Muscle layer of duodenum (tissue), 2 donors: ENCODE measurements at regions not wholly inside any gene's neighbourhood (a gene's known extent, or its start where the extent isn't known, plus 50 kb on each side); places are given as distances from the start of the nearest gene placed in this dataset.
"Not testable (repeated sequence)": the region's sequence is repeated elsewhere in the genome, so short reads cannot be mapped to it uniquely, and the experiment has no call there.

ENCODE experiments used
- H3K27ac ChIP-seq: one replicate; pipeline ENCODE4 v1.7.0; 2013; ENCODE audit warnings: mild to moderate bottlenecking, low read length
- H3K27me3 ChIP-seq: one replicate; pipeline ENCODE4 v1.7.0; 2013; ENCODE audit warnings: low read depth, mild to moderate bottlenecking, control low read depth, low read length
- H3K36me3 ChIP-seq, 2 donors: one replicate each; pipeline ENCODE4 v1.7.0; 2013; ENCODE audit warnings: low read length in 2 of 2, control low read depth in 1 of 2, mild to moderate bottlenecking in 1 of 2; ENCODE audit not compliant: insufficient read depth in 2 of 2, control insufficient read depth in 1 of 2
- H3K4me1 ChIP-seq, 2 donors: one replicate each; pipeline ENCODE4 v1.7.0; 2013; ENCODE audit warnings: low read length in 2 of 2, mild to moderate bottlenecking in 2 of 2, control low read depth in 1 of 2, moderate library complexity in 1 of 2; ENCODE audit not compliant: insufficient read depth in 2 of 2, control insufficient read depth in 1 of 2
- H3K4me3 ChIP-seq, 2 donors: one replicate each; pipeline ENCODE4 v1.7.0; 2013; ENCODE audit warnings: low read length in 2 of 2, low read depth in 1 of 2, mild to moderate bottlenecking in 1 of 2
- H3K9me3 ChIP-seq, 2 donors: one replicate each; pipeline ENCODE4 v1.7.0; 2013; ENCODE audit warnings: low read length in 2 of 2, control low read depth in 1 of 2, mild to moderate bottlenecking in 1 of 2; ENCODE audit not compliant: control insufficient read depth in 1 of 2
- donor health status: healthy.

DNA sequence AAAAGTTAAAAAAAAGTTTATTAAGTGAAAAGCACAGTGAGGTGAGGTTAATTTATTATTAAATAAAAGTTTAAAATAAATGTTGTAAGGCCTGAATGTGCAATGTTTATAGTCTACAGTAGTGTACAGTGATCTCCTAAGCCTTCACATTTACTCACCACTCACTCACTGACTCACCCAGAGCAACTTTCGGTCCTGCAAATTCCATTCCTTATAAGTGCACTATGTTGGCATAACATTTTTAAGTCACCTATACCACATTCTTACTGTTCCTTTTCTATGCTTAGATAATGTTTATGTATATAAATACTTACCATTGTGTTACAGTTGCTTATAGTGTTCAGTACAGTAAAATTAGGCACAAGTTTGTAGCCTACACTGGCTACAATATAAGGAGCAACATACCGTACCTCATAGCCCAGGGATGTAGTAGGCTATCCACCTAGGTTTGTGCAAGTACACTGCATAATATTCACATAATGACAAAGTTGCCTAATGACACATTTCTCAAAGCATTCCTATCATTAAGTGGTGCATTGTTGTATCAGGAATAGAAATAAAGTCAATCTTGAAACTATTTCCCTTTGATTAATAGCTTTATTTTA, 426.5 kb upstream of the BRINP3 start:
- no peak overlapping the region for H3K27ac ChIP-seq

DNA sequence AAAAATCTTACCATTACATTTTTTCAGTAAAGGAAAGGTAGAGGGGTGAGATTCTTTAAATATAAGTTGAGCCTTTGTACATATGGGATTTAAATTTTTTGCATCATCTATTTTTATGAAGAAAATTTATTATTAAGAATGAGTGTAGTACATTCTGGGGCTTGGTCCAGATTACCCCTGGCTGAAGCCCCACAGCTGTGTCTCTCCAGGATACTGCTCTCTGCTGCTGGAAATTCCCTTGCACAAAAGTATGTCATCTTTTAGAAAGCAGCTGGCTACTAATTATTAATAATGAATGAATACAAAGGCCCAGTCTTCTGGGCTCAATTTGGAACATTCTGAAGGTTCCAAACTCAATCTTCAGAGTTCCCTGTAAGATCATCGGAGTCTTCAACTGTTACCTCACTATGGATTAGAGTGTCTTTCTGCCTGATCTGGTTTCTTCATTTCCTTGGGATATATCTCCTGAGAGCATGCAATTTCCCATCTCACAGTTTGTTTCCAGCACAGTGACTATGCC, 428.6 kb upstream of the BRINP3 start:
- H3K27ac ChIP-seq = no peak overlapping the region
- H3K4me1 ChIP-seq = no peaks in the 10 kb centered on the region
- H3K36me3 ChIP-seq = no peaks in the 10 kb centered on the region
- no peaks in the 10 kb centered on the region for H3K9me3 ChIP-seq
- H3K27me3 ChIP-seq = no peaks in the 10 kb centered on the region
- H3K4me3 ChIP-seq = no peak overlapping the region

More for the DNA sequence above, 426.5 kb upstream of the BRINP3 start:
- Histone ChIP-seq H3K36me3 (no peaks in the 10 kb centered on the region), H3K4me3 (no peak overlapping the region), H3K27me3 (no peaks in the 10 kb centered on the region), H3K4me1 (no peaks in the 10 kb centered on the region), H3K9me3 (peaks cover 0 to 4% of the 10 kb centered on the region in 2 donors)

DNA sequence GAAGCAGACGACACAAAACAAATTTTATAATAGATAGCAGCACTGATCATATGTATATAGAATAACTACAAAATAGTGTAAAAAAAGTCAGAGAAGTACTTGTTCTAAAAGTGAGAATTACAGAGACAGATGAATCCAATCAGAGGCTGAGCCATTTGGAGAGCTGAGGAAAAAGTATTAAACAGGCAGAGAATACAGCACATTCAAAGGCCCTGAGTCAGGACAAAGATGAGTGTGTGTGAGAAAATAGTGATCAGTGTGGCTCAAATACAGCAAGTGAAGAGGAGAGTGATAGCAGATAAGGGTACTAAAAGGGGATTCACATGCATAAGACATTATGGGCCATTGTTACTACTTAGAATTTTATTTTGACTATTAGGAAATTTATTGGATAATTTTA, 430.6 kb upstream of the BRINP3 start:
- no peak overlapping the region for H3K4me3 ChIP-seq
- H3K4me1 ChIP-seq = no peaks in the 10 kb centered on the region
- no peak overlapping the region for H3K27ac ChIP-seq
- no peaks in the 10 kb centered on the region for H3K36me3 ChIP-seq
- H3K27me3 ChIP-seq = no peaks in the 10 kb centered on the region
- no peaks in the 10 kb centered on the region for H3K9me3 ChIP-seq

GRCh38 chr1:190908691-190909090, 431.0 kb upstream of the BRINP3 start:
- H3K27ac ChIP-seq = no peak overlapping the region
- no peak overlapping the region for H3K4me3 ChIP-seq
- H3K27me3 ChIP-seq = no peaks in the 10 kb centered on the region
- no peaks in the 10 kb centered on the region for H3K36me3 ChIP-seq
- H3K9me3 ChIP-seq = no peaks in the 10 kb centered on the region
- no peaks in the 10 kb centered on the region for H3K4me1 ChIP-seq

DNA sequence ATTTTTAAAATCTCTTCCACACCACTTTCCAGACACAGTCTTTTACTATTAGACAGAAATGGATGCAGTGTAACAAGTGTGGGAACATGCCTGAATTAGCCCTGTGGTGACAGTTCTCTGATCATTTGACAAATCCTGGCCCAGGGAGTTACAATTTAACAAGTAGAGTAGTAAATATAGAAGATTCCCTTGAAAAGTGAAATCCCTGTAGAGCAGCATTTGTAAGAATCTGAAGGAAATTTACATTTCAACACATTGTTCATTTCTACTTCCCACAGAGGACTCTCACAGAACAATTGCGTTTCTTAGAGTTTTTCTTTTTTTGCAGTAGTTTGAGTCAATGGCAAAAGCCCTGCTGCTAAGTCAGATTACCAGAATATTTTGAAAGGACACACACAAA, 458.3 kb upstream of the BRINP3 start:
- H3K4me3 ChIP-seq = no peak overlapping the region
- H3K27me3 ChIP-seq = no peaks in the 10 kb centered on the region
- no peaks in the 10 kb centered on the region for H3K9me3 ChIP-seq
- no peak overlapping the region for H3K27ac ChIP-seq
- H3K36me3 ChIP-seq = no peaks in the 10 kb centered on the region
- no peaks in the 10 kb centered on the region for H3K4me1 ChIP-seq

- Histone ChIP-seq H3K27ac (no peak overlapping the region), H3K27me3 (no peaks in the 10 kb centered on the region), H3K9me3 (no peaks in the 10 kb centered on the region), H3K4me1 (no peaks in the 10 kb centered on the region), H3K4me3 (no peak overlapping the region), H3K36me3 (no peaks in the 10 kb centered on the region)
Observed at GRCh38 chr1:190936337-190936736, 458.7 kb upstream of the BRINP3 start.

DNA sequence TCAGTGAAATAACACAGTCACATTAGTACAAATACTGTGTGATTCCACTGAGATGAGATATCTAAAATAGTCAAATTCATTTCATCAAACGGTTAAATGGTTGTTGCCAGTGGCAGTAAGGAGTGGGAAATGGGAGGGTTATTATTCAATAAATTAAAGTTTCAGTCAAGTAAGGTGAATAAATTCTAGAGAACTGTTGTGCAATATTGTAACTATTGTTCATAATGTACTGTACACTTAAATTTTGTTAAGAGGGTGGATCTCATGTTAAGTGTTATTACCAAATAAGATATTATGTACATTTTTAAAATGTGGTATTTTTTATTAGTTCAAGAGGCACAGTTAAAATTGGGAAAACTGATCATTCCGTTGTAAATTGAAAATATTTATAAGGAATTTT, 463.3 kb upstream of the BRINP3 start:
- Histone ChIP-seq H3K36me3 (no peaks in the 10 kb centered on the region), H3K27ac (no peak overlapping the region), H3K27me3 (no peaks in the 10 kb centered on the region), H3K4me1 (no peaks in the 10 kb centered on the region), H3K9me3 (no peaks in the 10 kb centered on the region), H3K4me3 (no peak overlapping the region)

GRCh38 chr1:190942475-190942874, 464.8 kb upstream of the BRINP3 start:
- no peaks in the 10 kb centered on the region for H3K27me3 ChIP-seq
- H3K4me3 ChIP-seq = no peak overlapping the region
- H3K9me3 ChIP-seq = no peaks in the 10 kb centered on the region
- H3K4me1 ChIP-seq = no peaks in the 10 kb centered on the region
- no peaks in the 10 kb centered on the region for H3K36me3 ChIP-seq
- no peak overlapping the region for H3K27ac ChIP-seq

GRCh38 chr1:190943722-190944121, 466.1 kb upstream of the BRINP3 start:
- H3K27ac ChIP-seq, H3K9me3 ChIP-seq, H3K27me3 ChIP-seq, H3K4me1 ChIP-seq, H3K36me3 ChIP-seq, H3K4me3 ChIP-seq: not testable (repeated sequence)

- no peaks in the 10 kb centered on the region for H3K9me3 ChIP-seq
- no peaks in the 10 kb centered on the region for H3K4me1 ChIP-seq
- no peak overlapping the region for H3K27ac ChIP-seq
- H3K27me3 ChIP-seq = no peaks in the 10 kb centered on the region
- H3K36me3 ChIP-seq = no peaks in the 10 kb centered on the region
- H3K4me3 ChIP-seq = no peak overlapping the region
Observed at GRCh38 chr1:190949939-190950338, 472.3 kb upstream of the BRINP3 start.

DNA sequence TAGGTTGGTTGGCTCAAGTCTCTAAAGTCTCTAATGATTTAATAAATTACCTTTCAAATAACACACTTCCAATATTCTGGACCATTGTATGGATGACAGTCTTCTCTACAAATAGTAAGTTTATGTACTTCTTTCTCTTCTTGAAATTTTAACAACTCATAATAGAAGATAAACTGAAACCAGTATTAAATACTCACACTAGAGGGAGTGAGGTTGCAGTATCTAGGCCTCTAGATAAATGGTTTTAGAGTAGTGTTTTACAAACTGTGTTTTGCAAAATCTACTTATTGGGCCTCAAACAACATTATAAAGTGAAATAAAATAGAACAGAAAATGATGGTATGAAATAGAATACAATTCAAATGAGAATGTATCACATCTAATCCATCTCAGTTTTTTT, 479.9 kb upstream of the BRINP3 start:
- Histone ChIP-seq H3K9me3 (no peaks in the 10 kb centered on the region), H3K4me3 (no peak overlapping the region), H3K4me1 (no peaks in the 10 kb centered on the region), H3K36me3 (no peaks in the 10 kb centered on the region), H3K27me3 (no peaks in the 10 kb centered on the region), H3K27ac (no peak overlapping the region)

DNA sequence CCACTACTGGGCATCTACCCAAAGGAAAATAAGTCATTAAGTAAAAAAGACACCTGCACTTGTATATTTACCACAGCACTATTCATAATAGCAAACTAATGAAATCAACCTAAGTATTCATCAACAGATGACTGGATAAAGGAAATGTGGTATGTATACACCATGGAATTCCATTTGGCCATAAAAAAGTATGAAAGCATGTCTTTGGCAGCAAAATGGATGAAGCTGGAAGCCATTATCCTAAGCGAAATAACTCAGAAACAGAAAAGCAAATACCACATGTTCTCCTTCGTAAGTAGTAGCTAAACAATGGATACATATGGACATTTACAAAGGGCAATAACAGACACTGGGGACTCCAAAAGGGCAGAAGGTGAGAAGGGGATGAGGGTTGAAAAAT, 485.7 kb upstream of the BRINP3 start:
- no peak overlapping the region for H3K27ac ChIP-seq
- H3K4me3 ChIP-seq = no peak overlapping the region
- no peaks in the 10 kb centered on the region for H3K4me1 ChIP-seq
- no peaks in the 10 kb centered on the region for H3K36me3 ChIP-seq
- H3K9me3 ChIP-seq = no peaks in the 10 kb centered on the region
- no peaks in the 10 kb centered on the region for H3K27me3 ChIP-seq
